ENCODE measurements at regions not wholly inside any gene's neighbourhood (a gene's known extent, or its start where the extent isn't known, plus 50 kb on each side); places are given as distances from the start of the nearest gene placed in this dataset.

DNA sequence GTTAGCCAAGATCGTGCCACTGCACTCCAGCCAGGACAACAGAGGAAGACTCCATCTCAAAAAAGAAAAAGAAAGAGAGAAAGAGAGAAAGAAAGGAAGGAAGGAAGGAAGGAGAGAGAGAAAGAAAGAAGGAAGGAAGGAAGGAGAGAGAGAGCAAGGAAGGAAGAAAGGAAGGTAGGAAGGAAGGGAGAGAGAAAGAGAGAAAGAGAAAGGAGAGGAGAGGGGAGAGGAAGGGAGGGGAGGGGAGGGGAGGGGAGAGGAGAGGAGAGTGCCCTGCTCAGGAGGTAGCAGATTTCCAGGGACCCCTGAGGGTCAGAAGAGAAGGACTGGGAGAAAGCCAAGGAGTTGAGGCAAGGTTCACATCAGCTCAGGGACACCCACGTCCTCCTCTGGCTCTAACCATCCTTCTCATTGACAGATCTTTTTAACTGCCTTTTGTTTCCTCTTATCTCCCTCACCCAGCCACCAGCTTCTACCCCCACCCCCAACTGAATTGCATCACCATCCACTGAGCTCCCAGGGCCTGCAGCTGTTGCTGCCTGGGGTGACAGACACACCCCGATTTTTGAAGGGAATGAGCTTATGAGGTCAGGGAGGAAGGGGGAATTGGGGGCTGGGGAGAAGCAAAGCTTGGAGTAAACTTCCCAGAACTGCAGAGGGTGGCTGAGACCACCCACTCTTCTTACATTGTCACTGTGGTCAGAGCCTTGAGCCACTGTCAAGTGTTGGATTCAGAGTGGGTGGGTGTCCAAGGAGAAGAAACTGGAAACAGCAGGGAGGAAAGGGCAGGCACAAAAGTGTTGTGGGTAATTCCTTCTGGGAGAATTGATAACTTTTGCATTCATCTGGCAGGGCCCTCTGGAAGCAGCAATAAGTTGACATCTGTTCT lies 91.6 kb downstream of the GLUL start (continued):
- TF ChIP-seq ZNF75A (CRISPR knock-in tag; IDR thresholded peaks at IDR 0.05) = peak; percentile 7; the same call in 1 of the 2 replicates
- TF ChIP-seq CREM (IDR thresholded peaks at IDR 0.05; ENCODE audit: low read depth) = peak; percentile 92
- TF ChIP-seq SRSF3 (IDR thresholded peaks at IDR 0.05; ENCODE audit: insufficient read depth, low read length) = no peak
- TF ChIP-seq FUS (optimal IDR thresholded peaks at IDR 0.05; ENCODE audit: low read depth, low read length) = no peak
- TF ChIP-seq, protein P1, sequence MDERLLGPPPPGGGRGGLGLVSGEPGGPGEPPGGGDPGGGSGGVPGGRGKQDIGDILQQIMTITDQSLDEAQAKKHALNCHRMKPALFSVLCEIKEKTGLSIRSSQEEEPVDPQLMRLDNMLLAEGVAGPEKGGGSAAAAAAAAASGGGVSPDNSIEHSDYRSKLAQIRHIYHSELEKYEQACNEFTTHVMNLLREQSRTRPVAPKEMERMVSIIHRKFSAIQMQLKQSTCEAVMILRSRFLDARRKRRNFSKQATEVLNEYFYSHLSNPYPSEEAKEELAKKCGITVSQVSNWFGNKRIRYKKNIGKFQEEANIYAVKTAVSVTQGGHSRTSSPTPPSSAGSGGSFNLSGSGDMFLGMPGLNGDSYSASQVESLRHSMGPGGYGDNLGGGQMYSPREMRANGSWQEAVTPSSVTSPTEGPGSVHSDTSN (CRISPR knock-in tag; IDR thresholded peaks at IDR 0.05; ENCODE audit: low read depth) = no peak
- TF ChIP-seq, protein P1 (tag; conservative IDR thresholded peaks at IDR 0.05; ENCODE audit: low read depth) = peak; percentile 99
- peak; percentile 96 for TF ChIP-seq ELF4 (CRISPR knock-in tag; IDR thresholded peaks at IDR 0.05)
- no peak for TF ChIP-seq CAMTA2 (CRISPR knock-in tag; conservative IDR thresholded peaks at IDR 0.05)
- TF ChIP-seq TAL1 (IDR thresholded peaks at IDR 0.05) = peak; percentile 99
- TF ChIP-seq SOX6 (IDR thresholded peaks at IDR 0.05) = peak; percentile 100
- peak; percentile 99 for TF ChIP-seq SMARCE1 (IDR thresholded peaks at IDR 0.05)
- peak; percentile 90; the same call in 1 of the 2 replicates for TF ChIP-seq PTBP1 (IDR thresholded peaks at IDR 0.05; ENCODE audit: low read depth, low read length)
- TF ChIP-seq, protein P2, sequence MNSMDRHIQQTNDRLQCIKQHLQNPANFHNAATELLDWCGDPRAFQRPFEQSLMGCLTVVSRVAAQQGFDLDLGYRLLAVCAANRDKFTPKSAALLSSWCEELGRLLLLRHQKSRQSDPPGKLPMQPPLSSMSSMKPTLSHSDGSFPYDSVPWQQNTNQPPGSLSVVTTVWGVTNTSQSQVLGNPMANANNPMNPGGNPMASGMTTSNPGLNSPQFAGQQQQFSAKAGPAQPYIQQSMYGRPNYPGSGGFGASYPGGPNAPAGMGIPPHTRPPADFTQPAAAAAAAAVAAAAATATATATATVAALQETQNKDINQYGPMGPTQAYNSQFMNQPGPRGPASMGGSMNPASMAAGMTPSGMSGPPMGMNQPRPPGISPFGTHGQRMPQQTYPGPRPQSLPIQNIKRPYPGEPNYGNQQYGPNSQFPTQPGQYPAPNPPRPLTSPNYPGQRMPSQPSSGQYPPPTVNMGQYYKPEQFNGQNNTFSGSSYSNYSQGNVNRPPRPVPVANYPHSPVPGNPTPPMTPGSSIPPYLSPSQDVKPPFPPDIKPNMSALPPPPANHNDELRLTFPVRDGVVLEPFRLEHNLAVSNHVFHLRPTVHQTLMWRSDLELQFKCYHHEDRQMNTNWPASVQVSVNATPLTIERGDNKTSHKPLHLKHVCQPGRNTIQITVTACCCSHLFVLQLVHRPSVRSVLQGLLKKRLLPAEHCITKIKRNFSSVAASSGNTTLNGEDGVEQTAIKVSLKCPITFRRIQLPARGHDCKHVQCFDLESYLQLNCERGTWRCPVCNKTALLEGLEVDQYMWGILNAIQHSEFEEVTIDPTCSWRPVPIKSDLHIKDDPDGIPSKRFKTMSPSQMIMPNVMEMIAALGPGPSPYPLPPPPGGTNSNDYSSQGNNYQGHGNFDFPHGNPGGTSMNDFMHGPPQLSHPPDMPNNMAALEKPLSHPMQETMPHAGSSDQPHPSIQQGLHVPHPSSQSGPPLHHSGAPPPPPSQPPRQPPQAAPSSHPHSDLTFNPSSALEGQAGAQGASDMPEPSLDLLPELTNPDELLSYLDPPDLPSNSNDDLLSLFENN (IDR thresholded peaks at IDR 0.05; ENCODE audit: low read depth in 2 of 2, low read length in 2 of 2) = peak in 1 of 2 experiments; percentile 98; a peak in 2 of 4 replicates
- peak; percentile 94 for TF ChIP-seq HMGN3 (IDR thresholded peaks at IDR 0.05; ENCODE audit: borderline replicate concordance, extremely low read depth, insufficient read length, low read depth, low read length)
- TF ChIP-seq ESRRA (IDR thresholded peaks at IDR 0.05; ENCODE audit: borderline replicate concordance, low read depth) = peak; percentile 82; the same call in 1 of the 2 replicates
- no peak for TF ChIP-seq ZNF696 (CRISPR knock-in tag; conservative IDR thresholded peaks at IDR 0.05)
- peak in 1 of 2 experiments; percentile 89; a peak in 2 of 4 replicates for TF ChIP-seq NONO (IDR thresholded peaks at IDR 0.05; ENCODE audit: low read depth in 2 of 2, low read length in 1 of 2)
- TF ChIP-seq NRF1 (conservative IDR thresholded peaks at IDR 0.05 in 1 of 2, IDR thresholded peaks at IDR 0.05 in 1 of 2) = peak in 1 of 2 experiments; percentile 33; a peak in 2 of 4 replicates
- no peak for TF ChIP-seq C11orf30 (IDR thresholded peaks at IDR 0.05; ENCODE audit: low read depth)
- peak; percentile 97; the same call in 1 of the 2 replicates for TF ChIP-seq CC2D1A (IDR thresholded peaks at IDR 0.05)
- peak; percentile 98 for TF ChIP-seq PML (IDR thresholded peaks at IDR 0.05; ENCODE audit: low read length)

All from K562 (cell line).